GM13976 (cell line): ENCODE measurements at regions not wholly inside any gene's neighbourhood (a gene's known extent, or its start where the extent isn't known, plus 50 kb on each side); places are given as distances from the start of the nearest gene placed in this dataset.
A peak's percentile ranks its signal among the peaks of the same experiment; 100 is the strongest.

Experiments
- DNase-seq: peaks from one replicate; pipeline ENCODE4 v3.0.0; 2012; ENCODE audit warnings: low spot score
- in situ Hi-C: fragments of 300-500 bp; cut with MboI; formaldehyde crosslinking; loops from one replicate; pipeline ENCODE4 v1.12.0; 2022; ENCODE audit warnings: low sequenced_read_pairs, mixed read lengths, inconsistent platforms; ENCODE audit not compliant: unreplicated experiment
- TF ChIP-seq, protein P1 (sequence below): IDR thresholded peaks from 2 replicates; pipeline ENCODE4 v1.5.1; 2012; ENCODE audit warnings: borderline replicate concordance, mild to moderate bottlenecking; ENCODE audit not compliant: insufficient read depth; ENCODE audit errors: extremely low read depth, missing control alignments, control extremely low read depth

DNA sequence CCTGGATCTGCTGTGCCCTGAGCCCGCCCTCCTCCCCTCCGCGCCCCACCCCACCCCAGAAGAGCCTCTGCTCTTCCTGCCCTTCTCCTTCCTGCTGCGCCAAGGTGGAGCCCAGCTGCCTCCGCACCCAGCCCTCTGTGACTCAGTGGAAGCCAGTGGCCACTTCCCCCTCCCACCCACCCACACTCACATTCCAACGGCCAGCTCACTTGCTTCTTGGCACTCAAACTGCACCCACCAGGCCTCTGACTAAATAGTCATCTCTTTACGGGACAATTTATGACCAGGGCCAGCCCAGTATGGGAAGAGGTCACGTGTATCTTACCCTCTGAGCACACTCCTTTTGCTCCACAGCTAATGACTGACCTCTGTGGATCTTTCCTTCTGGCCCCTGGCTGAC, 150.4 kb upstream of the SLC1A4 start:
- in situ Hi-C loops, result no loop called here
- TF ChIP-seq, protein P1, sequence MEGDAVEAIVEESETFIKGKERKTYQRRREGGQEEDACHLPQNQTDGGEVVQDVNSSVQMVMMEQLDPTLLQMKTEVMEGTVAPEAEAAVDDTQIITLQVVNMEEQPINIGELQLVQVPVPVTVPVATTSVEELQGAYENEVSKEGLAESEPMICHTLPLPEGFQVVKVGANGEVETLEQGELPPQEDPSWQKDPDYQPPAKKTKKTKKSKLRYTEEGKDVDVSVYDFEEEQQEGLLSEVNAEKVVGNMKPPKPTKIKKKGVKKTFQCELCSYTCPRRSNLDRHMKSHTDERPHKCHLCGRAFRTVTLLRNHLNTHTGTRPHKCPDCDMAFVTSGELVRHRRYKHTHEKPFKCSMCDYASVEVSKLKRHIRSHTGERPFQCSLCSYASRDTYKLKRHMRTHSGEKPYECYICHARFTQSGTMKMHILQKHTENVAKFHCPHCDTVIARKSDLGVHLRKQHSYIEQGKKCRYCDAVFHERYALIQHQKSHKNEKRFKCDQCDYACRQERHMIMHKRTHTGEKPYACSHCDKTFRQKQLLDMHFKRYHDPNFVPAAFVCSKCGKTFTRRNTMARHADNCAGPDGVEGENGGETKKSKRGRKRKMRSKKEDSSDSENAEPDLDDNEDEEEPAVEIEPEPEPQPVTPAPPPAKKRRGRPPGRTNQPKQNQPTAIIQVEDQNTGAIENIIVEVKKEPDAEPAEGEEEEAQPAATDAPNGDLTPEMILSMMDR, result no peak
- no peak for DNase-seq

DNA sequence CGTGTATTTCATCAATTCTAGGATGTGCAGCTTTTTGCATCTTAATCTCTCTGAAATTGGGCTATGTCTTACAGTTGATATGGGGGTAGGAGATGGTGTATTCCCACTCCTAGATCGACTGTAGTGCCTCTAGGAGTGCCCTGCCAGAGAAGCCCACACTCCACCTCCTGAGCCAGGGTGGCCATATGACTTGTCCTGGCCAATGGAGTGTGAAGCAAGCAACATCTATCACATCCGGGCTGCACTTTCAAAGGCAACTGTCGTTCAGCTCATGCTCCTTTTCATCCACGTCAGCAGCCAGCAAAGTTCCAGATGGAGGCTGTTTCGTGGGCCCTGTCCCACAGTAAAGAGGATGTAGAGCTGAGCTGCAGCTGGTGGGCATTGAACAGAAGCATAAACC, 149.4 kb upstream of the SLC1A4 start:
- TF ChIP-seq, protein P1, result no peak
- in situ Hi-C loops, result no loop called here
- DNase-seq, result peak; percentile 75

DNA sequence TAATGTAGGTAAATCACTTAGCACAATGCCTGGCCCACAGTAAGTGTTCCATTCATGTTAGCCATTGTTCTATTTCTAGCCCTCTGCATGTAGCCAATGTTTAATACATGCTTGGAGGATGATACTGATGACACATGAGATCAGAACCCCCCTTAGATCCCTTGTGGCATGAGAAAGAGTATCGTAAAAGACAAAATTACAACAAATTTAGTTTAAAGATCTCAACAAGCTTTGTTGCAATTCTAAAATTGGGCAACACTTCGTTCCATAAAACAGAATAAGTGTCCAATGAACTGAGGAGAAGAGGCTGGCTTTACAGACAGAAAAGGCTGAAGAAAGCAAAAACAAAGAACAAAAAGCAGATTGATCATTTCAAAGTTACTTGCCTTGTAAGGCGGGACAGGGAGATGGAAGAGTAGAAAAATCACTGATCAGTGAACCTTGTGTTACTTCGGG, 148.7 kb upstream of the SLC1A4 start:
- no peak for DNase-seq
- TF ChIP-seq, protein P1, result no peak
- in situ Hi-C loops, result no loop called here

DNA sequence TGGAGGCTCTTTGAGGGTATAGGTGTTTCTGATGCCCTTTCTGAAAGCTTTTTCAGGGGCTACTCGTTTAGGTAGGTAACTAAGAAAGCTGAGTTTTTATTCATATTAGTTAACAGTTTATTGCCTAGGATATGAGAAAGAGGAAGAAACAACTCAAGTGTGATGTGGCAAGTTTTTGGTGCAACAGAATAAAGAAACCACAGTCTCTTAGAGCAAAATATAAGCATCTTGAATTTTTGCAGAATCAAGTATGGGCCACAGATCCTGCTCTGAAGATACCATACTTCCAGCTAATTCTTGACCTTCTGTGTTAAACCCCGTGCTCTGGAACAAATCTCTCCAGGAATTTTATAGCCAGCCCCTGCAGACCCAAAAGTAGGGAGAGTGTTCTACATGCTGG, 147.7 kb upstream of the SLC1A4 start:
- in situ Hi-C loops, result no loop called here
- DNase-seq, result no peak
- TF ChIP-seq, protein P1, result no peak

DNA sequence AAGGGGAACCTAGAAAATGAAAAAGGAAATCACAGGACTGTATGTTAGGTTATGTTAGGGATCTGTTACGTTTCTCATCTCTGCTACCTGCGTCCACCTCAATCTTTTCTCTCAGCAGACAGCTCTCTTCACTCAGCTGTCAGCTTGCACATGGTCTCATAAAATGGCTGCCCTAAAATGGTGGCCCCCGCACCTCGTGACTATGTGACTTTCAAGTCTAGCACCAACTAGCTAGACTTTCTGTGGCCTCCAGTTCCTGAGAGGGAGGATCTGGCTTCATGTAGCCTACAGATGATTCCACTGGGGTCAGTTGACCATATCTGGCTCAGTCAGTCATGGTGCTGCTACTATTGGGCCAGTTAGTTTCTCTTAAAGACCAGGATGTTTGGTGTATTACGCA, 147.2 kb upstream of the SLC1A4 start:
- in situ Hi-C loops, result no loop called here
- TF ChIP-seq, protein P1, result no peak
- no peak for DNase-seq

DNA sequence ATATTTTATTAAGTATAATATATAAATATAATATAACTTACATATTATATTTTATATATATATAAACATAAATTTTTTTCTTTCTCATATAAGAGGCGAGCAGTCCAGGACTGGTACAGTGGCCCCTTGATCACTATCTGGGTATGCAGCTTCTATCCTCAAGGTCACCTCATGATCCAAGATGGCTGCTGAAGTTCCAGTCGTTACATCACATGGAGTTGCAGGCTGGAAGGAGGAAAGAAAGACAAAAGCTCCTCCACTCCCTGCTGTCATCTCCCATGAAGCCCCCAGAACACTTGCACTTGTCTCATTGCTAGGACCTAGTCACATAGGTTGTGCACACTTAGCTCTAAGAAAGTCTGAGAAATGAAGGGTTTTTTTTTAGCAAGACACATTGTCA, 145.1 kb upstream of the SLC1A4 start:
- in situ Hi-C loops, result no loop called here
- TF ChIP-seq, protein P1, result no peak
- no peak for DNase-seq
